ENCODE measurements at regions not wholly inside any gene's neighbourhood (a gene's known extent, or its start where the extent isn't known, plus 50 kb on each side); places are given as distances from the start of the nearest gene placed in this dataset.

DNA sequence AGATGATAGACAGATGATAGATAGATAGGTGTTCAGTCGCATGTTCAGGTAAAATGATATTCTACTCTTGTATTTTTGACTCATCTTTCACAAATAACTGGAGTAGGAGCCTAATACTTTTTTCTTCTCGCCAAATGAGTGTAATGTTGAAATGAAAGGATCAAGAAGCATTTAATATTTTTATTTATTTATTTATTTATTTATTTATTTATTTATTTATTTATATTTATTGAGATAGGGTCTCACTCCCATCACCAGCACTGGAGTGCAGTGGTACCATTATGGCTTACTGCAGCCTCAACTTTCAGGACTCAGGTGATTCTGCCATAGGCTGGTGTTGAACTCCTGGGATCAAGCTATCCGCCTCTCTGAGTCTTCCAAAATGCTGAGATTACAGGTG is 298.8 kb downstream of the KCNC2 start:
- no peak for DNase-seq (ENCODE audit: low spot score)

DNA sequence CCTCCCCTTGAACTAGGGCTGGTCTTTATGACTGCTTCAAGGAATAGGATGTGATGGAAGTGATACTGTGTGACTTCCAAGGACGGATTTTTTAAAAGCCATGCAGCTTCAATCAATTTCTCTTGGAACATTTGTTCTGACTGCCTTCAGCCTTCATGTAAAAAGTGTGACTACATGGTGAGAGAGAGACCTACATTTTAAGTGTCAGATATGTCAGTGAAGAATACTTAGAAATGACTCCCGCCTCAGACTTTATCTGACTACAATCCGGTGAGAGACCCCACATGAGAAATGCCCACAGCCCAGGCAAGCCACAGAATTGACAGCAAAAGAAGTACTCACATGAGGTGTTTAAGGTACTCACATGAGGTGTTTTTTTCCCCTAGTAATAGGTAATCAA is 295.3 kb downstream of the KCNC2 start:
- DNase-seq (ENCODE audit: low spot score), result no peak

DNA sequence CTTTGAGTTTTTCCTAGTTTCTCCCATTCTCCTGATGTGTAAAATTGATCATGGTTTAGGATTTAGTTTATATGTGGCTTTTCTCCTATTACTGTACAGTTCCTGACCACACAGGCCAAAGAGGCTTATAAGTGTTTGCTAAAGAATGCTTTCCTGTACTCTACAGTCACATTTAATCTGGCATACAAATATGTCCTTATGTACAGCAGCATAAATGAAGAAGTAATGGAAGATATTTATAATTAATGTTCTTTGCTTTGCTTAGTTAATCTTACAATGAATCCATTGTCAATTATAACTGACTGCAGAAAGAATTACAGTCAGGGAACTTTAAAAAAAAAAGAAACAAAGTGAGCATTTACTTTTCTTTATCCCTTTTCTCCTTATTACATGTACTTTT is 293.9 kb downstream of the KCNC2 start:
- no peak for DNase-seq (ENCODE audit: low spot score)

DNA sequence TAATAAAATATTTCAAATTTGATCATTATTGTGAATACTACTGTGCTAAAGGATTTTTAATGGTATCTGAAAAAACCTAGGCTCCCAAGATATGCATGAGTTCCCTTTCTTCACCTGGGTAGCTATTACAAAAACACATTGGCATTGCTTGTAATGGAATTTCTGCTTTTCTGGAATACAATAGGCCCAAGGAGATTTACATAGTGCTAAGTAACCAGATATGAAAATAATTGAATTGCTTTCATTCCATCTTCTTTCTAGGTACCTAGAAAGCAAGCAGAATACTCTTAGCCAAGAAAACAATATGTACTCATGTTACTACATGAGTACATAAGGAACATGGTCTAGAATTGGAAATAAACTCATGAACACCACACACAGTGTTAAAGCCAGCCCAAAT is 291.9 kb downstream of the KCNC2 start:
- DNase-seq (ENCODE audit: low spot score), result no peak

DNA sequence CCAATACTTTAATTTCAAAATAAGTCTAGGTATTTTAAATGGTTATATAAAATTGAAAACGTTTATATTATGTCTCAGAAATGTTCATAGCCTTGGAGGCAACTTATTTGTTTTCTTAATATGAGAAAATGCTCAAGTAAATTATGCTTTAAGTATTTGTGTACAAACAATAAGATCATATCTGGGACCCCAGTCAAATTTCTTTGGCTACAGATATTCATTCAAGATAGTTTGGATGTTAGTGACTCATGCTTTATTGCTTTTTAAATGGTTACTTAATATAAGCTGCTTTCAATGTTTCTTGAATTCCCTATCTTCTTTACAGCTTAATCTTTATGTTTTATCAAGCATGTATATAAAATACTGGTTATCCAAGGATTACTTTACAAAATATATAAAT is 291.3 kb downstream of the KCNC2 start:
- DNase-seq (ENCODE audit: low spot score), result peak; percentile 22

DNA sequence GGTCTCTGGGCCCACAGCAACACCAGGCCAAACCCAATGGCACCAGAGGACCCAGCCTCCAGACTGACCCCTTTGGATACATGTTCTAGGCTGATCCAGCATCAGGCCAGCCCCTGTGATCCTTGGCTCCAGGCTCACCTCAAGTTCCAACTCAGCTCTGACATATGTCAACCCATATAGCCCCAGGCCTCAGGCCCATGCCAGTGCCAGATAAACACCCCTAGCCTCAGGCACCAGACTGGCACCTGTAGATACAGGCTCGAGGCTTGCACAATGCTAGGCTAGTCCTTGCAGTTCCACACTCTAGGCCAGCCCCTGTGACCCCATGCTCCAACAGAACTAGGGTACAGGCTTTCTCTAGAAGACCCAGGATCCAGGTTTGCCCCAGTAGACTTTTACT is 287.5 kb downstream of the KCNC2 start:
- DNase-seq (ENCODE audit: low spot score), result no peak

DNA sequence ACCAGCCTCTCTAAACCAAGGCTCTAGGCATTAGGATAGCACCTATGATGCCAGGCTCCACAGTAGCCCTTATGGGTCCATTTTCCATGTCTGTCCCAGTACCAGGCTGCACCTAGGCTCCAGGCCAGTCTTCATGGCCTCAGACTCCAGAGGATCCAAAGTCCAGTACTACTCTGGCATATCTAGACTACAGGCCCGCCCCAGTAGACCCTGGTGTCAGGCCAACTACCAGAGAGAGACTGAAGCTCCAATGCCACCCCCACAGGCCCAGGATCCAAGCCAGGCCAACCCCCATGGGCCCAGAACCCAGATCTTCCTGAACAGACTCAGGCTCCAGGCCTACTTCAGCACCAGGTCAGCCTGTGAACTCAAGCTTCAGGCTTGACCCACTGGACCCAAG is 287.0 kb downstream of the KCNC2 start:
- DNase-seq (ENCODE audit: low spot score), result no peak

DNA sequence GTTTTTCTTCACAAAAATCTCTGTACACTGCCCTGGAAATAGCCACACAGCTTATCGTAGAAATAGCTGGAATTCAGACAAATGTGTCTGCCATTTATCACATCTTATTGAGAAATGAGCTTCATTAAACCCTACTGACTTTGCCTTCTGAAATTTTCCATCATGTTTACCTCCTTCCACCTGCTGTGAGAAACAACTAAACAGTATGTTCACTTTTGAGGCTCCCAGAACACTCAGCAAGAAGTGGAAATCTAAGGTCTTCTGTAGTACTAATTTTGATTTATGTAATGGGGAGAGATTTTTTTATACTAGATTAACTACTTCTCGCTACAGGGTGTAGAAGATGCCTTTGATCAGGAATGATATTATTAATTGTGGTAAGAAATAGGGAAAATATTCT is 268.0 kb downstream of the KCNC2 start:
- no peak for DNase-seq (ENCODE audit: low spot score)

DNA sequence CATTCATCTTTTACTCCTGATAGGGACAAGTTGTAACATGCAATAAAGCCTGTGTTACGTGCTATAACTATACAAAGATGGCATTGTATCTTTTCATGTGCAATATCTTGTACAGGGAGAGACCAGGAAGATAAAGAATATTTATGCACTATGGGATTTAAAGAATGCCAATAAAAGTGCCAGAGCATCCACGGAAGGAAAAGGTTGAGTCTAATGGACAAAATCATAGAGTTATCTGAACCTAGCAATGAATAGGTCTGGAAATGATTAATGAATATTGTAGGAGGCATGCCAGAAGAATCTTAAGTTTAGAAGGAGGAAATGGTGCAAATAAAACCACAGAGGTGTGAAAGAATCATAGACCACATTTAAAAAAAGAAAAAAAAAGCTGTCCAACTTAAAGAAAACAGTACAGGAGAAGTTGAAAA is 263.9 kb downstream of the KCNC2 start:
- DNase-seq (ENCODE audit: low spot score), result peak; percentile 85

DNA sequence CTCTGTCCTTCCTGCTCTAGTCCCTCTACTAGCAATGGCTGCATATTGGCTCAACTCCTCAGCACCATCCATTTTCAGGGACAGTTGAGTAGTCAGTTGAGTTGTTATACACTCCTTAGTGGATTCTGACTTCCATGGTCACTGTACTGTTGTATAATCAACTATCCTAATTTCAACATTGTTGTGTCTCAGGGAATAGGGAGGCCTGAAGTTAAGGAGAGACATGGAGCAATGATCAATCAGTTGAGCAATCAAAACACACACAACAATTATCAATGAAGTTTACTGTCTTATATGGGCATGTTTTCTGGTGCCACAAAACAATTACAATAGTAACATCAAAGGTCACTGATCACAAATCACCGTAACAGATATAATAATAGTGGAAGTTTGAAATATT is 255.9 kb downstream of the KCNC2 start:
- no peak for DNase-seq (ENCODE audit: low spot score)

DNA sequence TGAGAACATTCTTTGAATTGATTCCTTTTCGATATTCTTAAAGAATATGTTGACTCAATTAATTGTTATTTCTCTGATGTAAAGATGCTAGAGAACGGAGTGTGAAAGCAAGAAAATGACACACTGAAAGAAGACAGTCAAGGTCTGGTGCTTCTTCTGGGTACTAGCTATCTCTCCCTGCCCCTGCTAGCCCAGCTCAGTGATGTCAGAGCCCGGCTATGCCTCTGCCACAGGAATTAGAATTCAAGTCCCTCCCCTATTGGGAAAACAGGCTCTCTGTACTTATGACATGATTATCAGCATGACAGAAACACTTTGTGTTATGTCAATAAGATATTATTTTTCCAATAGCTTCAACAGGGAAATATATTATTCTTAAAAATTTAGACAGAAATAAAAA is 252.4 kb downstream of the KCNC2 start:
- DNase-seq (ENCODE audit: low spot score), result no peak

DNA sequence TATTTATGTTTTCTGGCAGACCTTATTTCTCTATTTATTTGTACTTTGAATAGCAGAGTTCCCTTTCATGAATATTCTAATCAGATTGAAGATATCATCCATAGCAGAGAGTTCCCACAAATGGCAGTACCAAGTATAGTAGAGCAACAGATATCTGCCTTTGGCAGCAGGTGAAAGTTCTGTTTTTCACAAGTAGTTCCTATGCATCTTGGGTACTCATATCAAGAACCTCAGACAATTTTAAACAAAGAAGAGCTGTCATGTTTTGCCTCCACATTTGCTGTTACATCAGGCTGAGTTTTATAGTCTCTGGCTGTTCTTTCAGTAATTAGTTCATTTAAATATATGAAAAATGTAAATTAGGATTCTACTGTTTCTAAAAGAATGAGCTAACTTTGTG is 252.0 kb downstream of the KCNC2 start:
- DNase-seq (ENCODE audit: low spot score), result no peak

DNA sequence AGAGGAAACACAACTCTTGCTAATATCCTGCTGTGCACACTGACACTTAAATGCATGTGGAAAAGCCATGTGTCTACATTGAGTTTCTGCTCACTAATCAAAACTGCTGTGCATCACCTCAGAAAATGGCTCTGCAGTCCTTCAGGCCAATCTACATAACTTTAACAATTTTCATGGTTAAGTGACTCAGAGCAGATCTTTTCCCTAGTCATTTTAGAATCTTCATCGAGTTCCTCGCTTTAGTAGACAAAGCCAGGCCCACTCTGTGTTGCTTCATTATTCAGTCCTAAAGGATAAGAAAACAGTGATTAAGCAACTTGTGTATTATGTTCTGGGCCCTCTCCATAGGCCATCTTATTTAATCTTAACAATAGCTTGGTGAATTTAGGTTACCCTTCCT is 250.0 kb downstream of the KCNC2 start:
- DNase-seq (ENCODE audit: low spot score), result no peak

DNA sequence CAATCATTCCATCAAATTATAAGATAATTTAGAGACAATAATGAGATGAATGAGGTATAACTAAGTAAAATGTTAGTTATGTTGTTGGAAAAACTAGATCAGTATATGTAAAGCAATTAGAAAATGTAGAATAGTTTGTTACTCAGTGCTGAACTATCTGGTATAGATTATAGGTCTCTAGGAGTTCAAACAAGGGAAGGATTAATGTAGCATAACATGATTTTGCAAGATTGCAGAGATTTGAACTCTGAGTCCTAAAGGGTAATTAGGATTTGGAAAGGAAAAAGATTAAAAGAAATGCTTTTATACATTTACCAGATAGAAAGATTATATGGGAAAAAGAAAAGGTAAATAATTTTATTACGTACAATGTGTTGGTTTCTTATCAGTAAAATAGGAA is 246.3 kb downstream of the KCNC2 start:
- no peak for DNase-seq (ENCODE audit: low spot score)

DNA sequence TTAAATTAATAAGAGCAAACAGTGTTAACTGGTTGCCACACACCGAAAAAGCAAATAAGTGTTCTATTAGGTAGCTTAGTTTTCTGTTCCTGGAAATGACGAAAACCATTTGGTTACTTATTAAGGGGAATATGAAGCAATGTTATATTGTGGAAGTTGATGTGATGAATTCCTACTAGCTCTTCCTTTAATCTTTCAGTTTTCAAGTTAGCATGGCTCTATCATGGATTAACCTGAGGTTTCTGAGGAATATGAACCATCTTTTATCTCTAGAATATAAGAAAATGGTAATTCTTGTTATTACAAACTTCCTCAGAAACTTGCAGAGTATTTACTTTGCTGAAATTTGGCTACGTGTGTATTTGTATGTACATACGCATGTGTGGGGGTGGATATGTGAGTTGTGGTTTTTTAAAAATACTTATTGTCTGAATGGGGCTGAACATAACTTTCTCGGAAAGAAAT is 245.7 kb downstream of the KCNC2 start:
- no peak for DNase-seq (ENCODE audit: low spot score)

DNA sequence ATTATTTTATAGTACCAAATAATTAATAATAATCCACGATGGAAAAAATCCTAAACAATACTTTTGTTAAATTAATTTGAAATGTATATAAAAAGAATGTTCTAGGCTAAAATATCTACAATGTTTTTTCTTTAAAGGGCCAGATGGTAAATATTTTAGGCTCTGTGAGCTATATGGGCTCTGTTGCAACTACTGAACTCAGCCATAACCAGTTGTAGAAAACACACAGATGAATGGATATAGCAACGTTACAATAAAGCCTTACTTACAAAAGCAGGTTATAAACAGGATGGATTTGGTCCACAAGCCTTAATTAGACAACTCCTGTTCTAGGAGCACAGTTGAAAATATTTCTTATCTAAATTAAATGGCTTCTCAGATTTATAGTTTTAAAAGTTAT is 245.2 kb downstream of the KCNC2 start:
- DNase-seq (ENCODE audit: low spot score), result no peak

DNA sequence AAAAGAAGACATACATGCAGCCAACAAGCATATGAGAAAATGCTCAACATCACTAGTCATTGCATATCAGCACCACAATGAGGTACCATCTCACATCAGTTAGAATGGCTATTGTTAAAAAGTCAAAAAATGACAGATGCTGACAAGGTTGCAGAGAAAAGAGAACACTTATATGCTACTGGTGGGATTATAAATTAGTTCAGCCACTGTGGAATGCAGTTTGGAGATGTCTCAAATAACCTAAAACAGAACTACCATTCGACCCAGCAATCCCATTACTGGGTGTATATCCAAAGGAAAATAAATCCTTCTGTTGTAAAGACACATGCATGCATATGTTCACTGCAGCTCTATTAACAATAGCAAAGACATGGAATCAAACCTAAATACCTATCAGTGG is 238.4 kb downstream of the KCNC2 start:
- DNase-seq (ENCODE audit: low spot score), result no peak

DNA sequence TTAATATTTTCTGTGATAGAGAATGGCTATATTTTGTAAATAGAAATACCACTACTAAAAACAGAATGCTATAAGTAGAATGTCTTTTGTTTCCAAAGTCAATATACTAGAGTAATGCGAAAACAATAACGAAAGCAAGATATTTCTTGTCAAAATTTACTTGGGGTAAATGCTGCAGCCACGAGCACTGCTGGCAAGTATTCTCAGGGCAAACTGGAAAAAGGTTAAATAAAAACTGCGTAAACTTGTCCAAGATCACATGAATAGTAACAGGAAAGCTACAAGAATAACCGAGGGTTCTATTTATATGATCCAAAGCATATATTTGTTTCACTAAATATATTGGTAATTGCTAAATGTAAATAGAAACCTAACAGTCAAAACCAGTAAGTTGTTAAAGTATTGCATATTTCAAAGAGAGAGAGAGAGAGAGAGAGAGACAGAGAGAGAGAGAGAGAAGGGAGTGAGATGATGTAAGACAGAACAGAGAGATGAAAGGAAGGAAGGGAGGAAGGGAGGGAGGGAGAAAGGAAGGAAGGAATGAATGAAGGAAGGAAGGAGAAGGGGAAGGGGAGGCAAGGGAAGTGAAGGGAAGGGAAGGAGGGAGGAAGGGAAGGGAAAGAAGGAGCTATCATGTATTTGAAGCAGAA is 231.7 kb downstream of the KCNC2 start:
- no peak for DNase-seq (ENCODE audit: low spot score)

DNA sequence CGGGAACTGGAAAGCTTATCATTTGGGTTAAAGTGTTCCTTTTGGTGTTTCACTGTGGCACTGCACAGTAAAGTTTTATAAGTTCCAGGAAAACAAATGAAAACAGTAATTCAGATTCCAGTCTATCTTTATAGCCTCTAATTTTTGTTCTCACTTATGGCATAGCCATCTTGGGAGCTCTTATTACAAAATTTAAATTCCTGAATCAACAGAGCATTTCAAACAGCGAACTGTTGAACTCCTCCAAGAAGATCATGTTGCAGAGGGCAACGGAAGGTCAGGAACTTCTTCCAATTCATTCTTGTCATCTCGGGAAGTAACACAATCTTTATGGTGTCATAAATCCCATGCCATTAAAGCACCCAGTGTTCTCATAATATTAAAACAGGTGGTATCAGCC is 229.1 kb downstream of the KCNC2 start:
- peak; percentile 75 for DNase-seq (ENCODE audit: low spot score)

DNA sequence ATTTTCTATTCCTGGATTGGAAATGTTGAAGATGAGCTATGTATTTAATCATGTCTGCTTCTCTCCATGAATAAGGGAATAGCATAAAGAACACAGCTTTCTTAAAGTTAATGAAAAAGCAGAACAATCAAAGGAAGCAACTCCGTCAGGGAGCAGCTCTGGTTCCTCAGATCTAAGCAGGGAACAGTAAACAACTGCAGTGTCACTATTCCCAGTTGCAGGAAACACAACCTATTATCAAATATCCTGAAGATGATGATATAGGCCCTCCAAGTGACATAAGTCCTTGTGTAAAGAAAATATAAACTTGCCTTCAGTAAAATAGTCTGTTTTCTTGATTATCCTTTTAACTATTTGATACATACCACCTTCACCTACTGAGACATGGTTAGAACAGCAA is 228.1 kb downstream of the KCNC2 start:
- DNase-seq (ENCODE audit: low spot score), result no peak

DNA sequence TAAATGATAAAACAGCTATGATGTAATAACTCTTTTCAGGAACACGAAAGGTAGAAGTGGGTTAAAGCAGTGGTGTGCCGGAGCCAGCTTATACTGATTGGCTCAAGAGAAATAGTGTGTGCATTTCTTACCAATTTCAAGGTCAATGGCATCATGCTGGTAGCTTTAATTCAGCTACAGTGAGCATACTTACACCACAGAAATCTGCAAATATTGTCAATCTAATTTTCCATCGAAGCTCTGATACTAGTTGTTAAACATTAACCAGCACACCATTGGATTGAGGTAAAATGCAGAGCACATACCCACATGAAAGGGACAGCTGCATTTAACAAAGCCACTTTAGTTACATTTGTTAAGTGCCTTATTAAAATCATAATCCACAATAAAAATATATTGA is 225.7 kb downstream of the KCNC2 start:
- DNase-seq (ENCODE audit: low spot score), result peak; percentile 70

DNA sequence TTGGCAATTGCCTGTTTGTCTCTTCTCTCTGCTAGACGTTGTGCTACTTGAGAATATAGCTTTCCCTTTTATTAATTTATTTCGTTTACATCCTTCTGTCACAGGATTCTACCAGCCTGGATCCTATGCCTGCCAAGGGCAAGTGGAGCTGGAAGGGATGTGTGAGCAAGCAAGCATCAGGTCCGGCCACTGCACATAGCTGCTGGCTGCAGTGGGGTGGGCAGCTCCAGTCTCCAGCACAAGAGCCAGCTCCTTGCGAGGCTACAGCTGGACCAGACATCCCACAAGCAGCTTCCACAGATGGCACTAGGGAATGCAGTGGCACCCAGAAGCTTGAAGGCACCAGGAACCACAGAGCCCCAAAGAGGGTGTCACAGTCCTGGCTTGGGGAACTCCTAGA is 225.0 kb downstream of the KCNC2 start:
- DNase-seq (ENCODE audit: low spot score), result no peak

DNA sequence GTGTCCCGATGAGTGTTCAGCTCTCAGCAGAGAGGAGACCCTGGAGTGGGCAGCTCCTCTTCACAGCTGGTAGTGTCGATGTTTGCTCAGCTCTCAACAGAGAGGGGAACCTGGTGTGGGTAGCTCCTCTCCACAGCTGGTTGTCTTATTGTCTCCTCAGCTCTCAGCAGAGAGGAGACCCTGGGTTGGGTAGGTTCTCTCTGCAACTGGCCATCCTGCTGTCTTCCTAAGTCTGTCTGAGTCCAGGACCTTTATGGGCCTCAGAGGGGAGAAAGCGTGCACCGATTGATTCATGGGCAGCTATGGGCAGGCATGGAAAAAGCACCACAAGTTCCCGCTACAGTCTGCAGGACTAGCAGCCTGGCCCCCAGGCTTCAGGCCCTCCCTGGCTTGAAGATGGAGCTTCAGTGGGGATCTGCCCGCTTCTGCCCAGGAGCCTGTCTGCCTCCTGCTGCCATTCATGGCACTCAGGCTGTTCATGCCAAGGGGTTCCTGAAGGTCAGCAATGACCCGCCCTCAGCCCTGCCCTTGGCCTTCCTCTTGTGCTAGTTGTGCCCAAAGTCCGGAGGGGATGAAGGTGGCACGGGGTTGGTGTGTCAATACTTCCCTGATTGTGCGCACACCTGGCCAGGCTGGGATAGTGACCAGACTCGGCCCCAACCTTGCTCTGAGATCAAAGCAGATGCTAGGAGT is 224.2 kb downstream of the KCNC2 start:
- no peak for DNase-seq (ENCODE audit: low spot score)

DNA sequence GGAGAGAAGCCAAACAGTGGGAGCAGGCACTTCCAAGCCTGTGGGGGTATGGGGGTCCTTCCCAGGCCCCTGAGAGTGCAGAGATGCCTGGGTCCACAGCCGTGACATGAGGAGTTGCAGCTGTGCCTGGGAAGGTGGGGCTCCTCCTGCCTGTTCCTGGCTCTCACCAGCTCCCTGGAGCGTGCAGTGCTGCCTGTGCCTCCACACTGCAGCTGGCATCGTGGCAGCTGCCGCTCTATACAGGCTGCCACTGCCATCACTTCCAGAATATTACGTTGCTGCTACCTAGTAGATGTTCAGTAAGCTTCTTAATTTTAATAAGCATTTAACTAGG is 223.7 kb downstream of the KCNC2 start:
- no peak for DNase-seq (ENCODE audit: low spot score)
